ENCODE measurements at regions not wholly inside any gene's neighbourhood (a gene's known extent, or its start where the extent isn't known, plus 50 kb on each side); places are given as distances from the start of the nearest gene placed in this dataset.
A peak's percentile ranks its signal among the peaks of the same experiment; 100 is the strongest.

DNA sequence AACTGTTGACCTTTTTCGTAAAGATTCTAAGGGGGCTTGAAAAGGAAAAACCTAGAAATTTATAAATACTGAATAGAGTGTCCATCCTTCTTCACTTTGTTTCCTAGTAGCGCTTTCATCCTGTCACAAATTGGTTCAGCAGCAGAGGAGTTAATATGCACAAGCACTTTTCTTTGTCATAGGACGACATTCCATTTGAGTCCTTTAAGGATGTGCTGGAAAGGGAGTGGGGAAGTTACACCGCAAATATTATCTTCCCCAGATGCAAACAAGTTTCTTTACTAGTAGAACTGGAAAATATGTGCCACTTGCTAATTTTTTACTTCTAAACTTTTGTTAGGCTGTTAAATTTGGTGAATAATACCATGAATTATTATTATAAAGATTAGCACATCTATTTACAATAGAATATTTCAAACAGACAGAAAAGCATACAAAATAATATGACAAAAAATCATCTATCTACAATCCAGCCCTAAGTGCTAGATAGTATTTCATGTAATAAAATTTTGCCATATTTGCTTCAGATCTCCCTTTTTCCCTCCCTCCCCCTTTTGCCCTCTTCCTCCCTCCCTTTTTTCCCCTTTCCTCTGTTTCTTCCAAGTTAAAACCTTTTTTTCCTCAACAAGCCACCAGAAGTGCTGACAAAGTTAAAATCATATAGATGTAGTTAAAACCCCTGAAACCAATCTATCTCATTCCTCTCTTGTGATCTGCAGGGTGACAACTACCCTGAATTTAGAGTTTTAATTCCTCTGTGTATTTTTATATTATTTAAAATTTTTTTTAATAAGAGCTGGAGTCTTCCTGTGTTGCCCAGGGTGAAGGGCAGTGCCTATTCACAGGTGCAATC, 50.5 kb upstream of the MAP4K3 start:
- H3K36me3 ChIP-seq: no peaks in the 10 kb centered on the region
- no peaks in the 10 kb centered on the region for H3K9me3 ChIP-seq
- TF ChIP-seq POLR2A (IDR thresholded peaks at IDR 0.05): no peak
- no peak for TF ChIP-seq POLR2AphosphoS5 (IDR thresholded peaks at IDR 0.05)
- no peak for TF ChIP-seq EP300 (IDR thresholded peaks at IDR 0.05)
- TF ChIP-seq, protein P1, sequence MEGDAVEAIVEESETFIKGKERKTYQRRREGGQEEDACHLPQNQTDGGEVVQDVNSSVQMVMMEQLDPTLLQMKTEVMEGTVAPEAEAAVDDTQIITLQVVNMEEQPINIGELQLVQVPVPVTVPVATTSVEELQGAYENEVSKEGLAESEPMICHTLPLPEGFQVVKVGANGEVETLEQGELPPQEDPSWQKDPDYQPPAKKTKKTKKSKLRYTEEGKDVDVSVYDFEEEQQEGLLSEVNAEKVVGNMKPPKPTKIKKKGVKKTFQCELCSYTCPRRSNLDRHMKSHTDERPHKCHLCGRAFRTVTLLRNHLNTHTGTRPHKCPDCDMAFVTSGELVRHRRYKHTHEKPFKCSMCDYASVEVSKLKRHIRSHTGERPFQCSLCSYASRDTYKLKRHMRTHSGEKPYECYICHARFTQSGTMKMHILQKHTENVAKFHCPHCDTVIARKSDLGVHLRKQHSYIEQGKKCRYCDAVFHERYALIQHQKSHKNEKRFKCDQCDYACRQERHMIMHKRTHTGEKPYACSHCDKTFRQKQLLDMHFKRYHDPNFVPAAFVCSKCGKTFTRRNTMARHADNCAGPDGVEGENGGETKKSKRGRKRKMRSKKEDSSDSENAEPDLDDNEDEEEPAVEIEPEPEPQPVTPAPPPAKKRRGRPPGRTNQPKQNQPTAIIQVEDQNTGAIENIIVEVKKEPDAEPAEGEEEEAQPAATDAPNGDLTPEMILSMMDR (IDR thresholded peaks at IDR 0.05): no peak
- H3K27me3 ChIP-seq: no peaks in the 10 kb centered on the region
- H3K4me3 ChIP-seq: no peak overlapping the region
- peaks cover 0 to 47% (median 14%) of the 10 kb centered on the region in 4 donors for H3K4me1 ChIP-seq
- WGBS, 5 donors: 25 to 36% (median 32%) methylated on average over 4 of the region's 4 CpGs
- intact Hi-C loops (cut with DNase I; ENCODE audit: low total_unique reads): no loop called here
- H3K27ac ChIP-seq: no peak overlapping the region
- no peak for DNase-seq

DNA sequence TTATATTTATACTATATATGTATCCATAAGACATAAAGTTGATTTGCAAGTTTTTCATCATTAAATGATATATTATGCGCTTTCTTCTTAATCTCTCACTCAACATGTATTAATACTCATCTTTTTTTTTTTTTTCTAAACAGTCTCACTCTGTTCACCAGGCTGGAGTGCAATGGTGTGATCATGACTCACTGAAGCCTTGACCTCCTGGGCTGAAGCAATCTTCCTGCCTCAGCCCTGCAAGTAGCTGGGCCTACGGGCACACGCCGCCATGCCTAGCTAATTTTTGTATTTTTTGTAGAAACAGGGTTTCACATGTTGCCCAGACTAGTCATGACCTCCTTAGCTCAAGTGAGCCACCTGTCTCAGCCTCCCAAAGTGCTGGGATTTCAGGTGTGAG, 51.4 kb upstream of the MAP4K3 start:
- Histone ChIP-seq H3K27me3 (no peaks in the 10 kb centered on the region), H3K4me1 (peaks cover 0 to 50% (median 18%) of the 10 kb centered on the region in 4 donors), H3K36me3 (no peaks in the 10 kb centered on the region), H3K9me3 (no peaks in the 10 kb centered on the region), H3K4me3 (no peak overlapping the region), H3K27ac (peak overlapping the region in 1 of 5 donors; percentile 20)
- TF ChIP-seq POLR2AphosphoS5 (IDR thresholded peaks at IDR 0.05): peak in 2 of 3 donors; percentile 25 to 42
- TF ChIP-seq POLR2A (IDR thresholded peaks at IDR 0.05): no peak
- 75 to 90% (median 88%) methylated on average over 4 of the region's 4 CpGs for WGBS, 5 donors
- DNase-seq: no peak
- intact Hi-C loops (cut with DNase I; ENCODE audit: low total_unique reads): no loop called here

DNA sequence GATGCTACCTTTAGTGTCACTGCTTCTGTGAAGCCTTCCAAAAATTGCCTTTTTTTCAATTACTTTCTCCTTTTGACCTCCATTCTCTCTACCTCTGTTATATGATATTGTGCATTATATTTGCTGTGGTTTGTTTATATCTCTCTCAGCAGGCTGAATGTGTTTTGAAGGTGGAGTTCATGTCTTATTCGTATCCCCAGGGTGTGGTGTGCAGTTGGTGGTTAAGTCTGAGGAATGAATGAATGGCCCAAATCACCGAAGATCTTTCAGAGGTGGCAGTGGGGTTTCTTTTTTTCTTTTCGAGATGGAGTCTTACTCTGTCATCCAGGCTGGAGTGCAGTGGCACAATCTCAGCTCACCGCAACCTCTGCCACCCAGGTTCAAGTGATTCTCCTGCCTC, 53.5 kb upstream of the MAP4K3 start:
- H3K27ac ChIP-seq: peak overlapping the region in 2 of 5 donors; percentile 62 to 87
- no peaks in the 10 kb centered on the region for H3K27me3 ChIP-seq
- no peaks in the 10 kb centered on the region for H3K36me3 ChIP-seq
- no peak overlapping the region for H3K4me3 ChIP-seq
- peaks cover 0 to 52% (median 21%) of the 10 kb centered on the region in 4 donors for H3K4me1 ChIP-seq
- intact Hi-C loops (cut with DNase I; ENCODE audit: low total_unique reads): no loop called here
- H3K9me3 ChIP-seq: no peaks in the 10 kb centered on the region
- WGBS, 5 donors: 78 to 89% (median 84%) methylated on average over 4 of the region's 4 CpGs
- no peak for DNase-seq
- no peak for TF ChIP-seq EP300 (IDR thresholded peaks at IDR 0.05)

DNA sequence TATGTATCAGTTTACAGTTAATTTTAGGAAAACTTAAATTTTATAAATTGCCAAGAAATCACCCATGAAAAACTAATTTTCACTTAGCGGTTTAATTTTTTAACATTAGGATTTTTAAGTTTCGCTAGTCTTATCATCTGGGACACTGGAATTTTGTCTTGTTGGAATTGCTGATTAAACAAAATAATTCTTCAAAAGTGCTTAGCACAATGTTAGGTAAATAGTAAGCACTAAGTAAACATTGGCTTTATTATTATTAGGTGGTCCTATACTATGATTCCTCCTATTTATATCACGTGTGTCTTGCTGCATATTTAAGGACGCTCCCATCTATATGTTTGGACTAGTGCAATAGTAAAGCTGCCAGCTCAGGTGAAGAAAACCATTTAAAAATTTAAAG, 54.6 kb upstream of the MAP4K3 start:
- Histone ChIP-seq H3K27ac (peak overlapping the region in 4 of 5 donors; percentile 59 to 87 (median 62)), H3K36me3 (no peaks in the 10 kb centered on the region), H3K4me3 (no peak overlapping the region), H3K4me1 (peaks cover 0 to 56% (median 21%) of the 10 kb centered on the region in 4 donors), H3K27me3 (no peaks in the 10 kb centered on the region), H3K9me3 (no peaks in the 10 kb centered on the region)
- no peak for DNase-seq
- 72 to 85% (median 75%) methylated on average over 4 of the region's 4 CpGs for WGBS, 5 donors
- TF ChIP-seq EP300 (IDR thresholded peaks at IDR 0.05): no peak
- TF ChIP-seq, protein P1 (IDR thresholded peaks at IDR 0.05): no peak
- no peak for TF ChIP-seq POLR2AphosphoS5 (IDR thresholded peaks at IDR 0.05)
- TF ChIP-seq POLR2A (IDR thresholded peaks at IDR 0.05): no peak
- intact Hi-C loops (cut with DNase I; ENCODE audit: low total_unique reads): no loop called here

DNA sequence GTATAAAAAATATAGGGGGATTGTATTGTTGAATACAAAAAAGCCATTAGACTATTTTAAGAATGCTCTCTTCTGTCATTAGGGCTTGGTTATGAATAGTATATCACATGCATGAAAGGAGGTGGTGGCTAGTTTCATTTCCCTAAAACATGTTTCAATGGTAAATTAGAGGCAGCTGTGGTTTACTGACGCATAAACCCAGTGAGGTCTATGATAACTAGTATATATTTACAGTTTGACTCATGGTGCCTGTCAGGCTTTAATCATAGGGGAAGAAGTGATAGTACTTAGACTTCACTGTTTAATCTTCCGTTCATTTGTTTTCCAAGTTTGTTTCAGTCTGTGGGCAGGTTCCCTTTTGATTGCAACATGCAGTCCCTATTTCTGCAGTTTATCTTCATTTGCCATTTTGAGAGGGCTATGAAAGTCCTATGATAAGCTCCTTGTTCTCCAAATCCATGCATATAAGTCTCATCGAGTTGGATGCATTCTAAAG, 55.1 kb upstream of the MAP4K3 start:
- intact Hi-C loops (cut with DNase I; ENCODE audit: low total_unique reads): no loop called here

More for the DNA sequence above, 55.1 kb upstream of the MAP4K3 start:
- H3K36me3 ChIP-seq: no peaks in the 10 kb centered on the region
- peaks cover 0 to 61% (median 22%) of the 10 kb centered on the region in 4 donors for H3K4me1 ChIP-seq
- no peaks in the 10 kb centered on the region for H3K9me3 ChIP-seq
- H3K27me3 ChIP-seq: no peaks in the 10 kb centered on the region
- WGBS, 5 donors: 8 to 19% (median 11%) methylated on average over 3 of the region's 3 CpGs
- peak in 1 of 2 donors; percentile 78 for DNase-seq
- TF ChIP-seq, protein P1 (IDR thresholded peaks at IDR 0.05): no peak
- TF ChIP-seq POLR2AphosphoS5 (IDR thresholded peaks at IDR 0.05): peak in 2 of 3 donors; percentile 65 to 86
- TF ChIP-seq EP300 (IDR thresholded peaks at IDR 0.05): no peak
- TF ChIP-seq POLR2A (IDR thresholded peaks at IDR 0.05): no peak
- no peak overlapping the region for H3K4me3 ChIP-seq
- peak overlapping the region in 4 of 5 donors; percentile 59 to 87 (median 62) for H3K27ac ChIP-seq

Data from stomach (tissue), 8 donors.